ENCODE measurements at regions not wholly inside any gene's neighbourhood (a gene's known extent, or its start where the extent isn't known, plus 50 kb on each side); places are given as distances from the start of the nearest gene placed in this dataset.
"Not testable (repeated sequence)": the region's sequence is repeated elsewhere in the genome, so short reads cannot be mapped to it uniquely, and the experiment has no call there.

- H3K9me3 ChIP-seq, result no peaks in the 10 kb centered on the region
- no peaks in the 10 kb centered on the region for H3K36me3 ChIP-seq
- H3K27ac ChIP-seq, result no peak overlapping the region
- DNase-seq (ENCODE audit: low spot score), result no peak
- no peaks in the 10 kb centered on the region for H3K27me3 ChIP-seq (replicated peaks; ENCODE audit: insufficient read depth)
- no peak for TF ChIP-seq CTCF (IDR thresholded peaks at IDR 0.05)
- no peaks in the 10 kb centered on the region for H3K4me1 ChIP-seq (ENCODE audit: control insufficient read depth in 1 of 2, low read depth in 2 of 2)
- H3K4me3 ChIP-seq, result no peak overlapping the region
- ATAC-seq (ENCODE audit: insufficient number of reproducible peaks, low FRiP score, low read depth), result no peak
Measured at GRCh38 chr3:182325213-182325950, 467.9 kb upstream of the ATP11B start.

- no peaks in the 10 kb centered on the region for H3K9me3 ChIP-seq
- H3K4me1 ChIP-seq (ENCODE audit: control insufficient read depth in 1 of 2, low read depth in 2 of 2), result no peaks in the 10 kb centered on the region
- H3K27me3 ChIP-seq (replicated peaks; ENCODE audit: insufficient read depth), result no peaks in the 10 kb centered on the region
- TF ChIP-seq CTCF (IDR thresholded peaks at IDR 0.05), result no peak
- no peak for ATAC-seq (ENCODE audit: insufficient number of reproducible peaks, low FRiP score, low read depth)
- no peak for DNase-seq (ENCODE audit: low spot score)
- no peak overlapping the region for H3K27ac ChIP-seq
- H3K4me3 ChIP-seq, result no peak overlapping the region
- H3K36me3 ChIP-seq, result no peaks in the 10 kb centered on the region
Measured at GRCh38 chr3:182327196-182327681, 466.1 kb upstream of the ATP11B start.

DNA sequence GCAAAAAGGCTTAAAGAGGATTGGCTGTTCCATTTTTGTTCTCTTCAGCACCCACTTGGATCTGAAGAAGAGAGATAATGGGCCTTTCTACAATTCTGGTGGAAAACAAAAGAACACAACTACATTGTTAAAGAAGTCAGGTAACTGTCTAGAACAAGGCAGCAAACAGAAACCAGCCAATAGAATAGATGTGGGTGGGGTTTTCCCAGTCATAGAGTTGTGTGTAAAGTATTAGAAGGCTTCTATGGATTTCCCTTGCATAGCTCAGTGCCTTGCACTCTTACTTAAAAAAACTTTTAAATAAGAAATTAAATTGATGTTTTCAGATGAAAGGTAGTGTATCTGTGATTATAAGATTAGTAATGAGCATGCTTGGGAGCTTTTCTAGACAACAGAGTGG lies 462.7 kb upstream of the ATP11B start:
- ATAC-seq (ENCODE audit: insufficient number of reproducible peaks, low FRiP score, low read depth) (no peak), DNase-seq (ENCODE audit: low spot score) (no peak)
- Histone ChIP-seq H3K27me3 (replicated peaks; ENCODE audit: insufficient read depth) (no peaks in the 10 kb centered on the region), H3K27ac (no peak overlapping the region), H3K9me3 (no peaks in the 10 kb centered on the region), H3K4me1 (ENCODE audit: control insufficient read depth in 1 of 2, low read depth in 2 of 2) (no peaks in the 10 kb centered on the region), H3K4me3 (no peak overlapping the region), H3K36me3 (no peaks in the 10 kb centered on the region)
- TF ChIP-seq CTCF (IDR thresholded peaks at IDR 0.05), result no peak

DNA sequence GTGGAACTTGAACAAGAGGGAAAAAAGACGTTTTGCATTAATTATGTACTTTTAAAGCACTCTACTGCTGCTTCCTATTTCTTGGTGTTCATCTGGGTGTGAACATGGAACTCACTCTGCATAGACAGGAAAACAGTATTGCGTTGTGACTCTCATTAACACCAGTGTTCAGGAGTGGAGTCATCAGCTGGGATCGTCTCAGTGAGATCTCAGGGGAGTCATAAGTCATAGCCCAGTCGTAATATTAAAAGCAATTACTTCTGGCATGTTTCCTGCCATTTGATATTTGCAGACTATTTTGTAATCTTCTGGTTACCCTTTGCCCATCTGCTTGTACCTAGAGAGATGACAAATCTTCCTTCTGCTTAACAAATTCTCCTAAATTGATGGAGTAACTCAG lies 462.0 kb upstream of the ATP11B start:
- H3K36me3 ChIP-seq, result no peaks in the 10 kb centered on the region
- no peaks in the 10 kb centered on the region for H3K27me3 ChIP-seq (replicated peaks; ENCODE audit: insufficient read depth)
- TF ChIP-seq CTCF (IDR thresholded peaks at IDR 0.05), result no peak
- ATAC-seq (ENCODE audit: insufficient number of reproducible peaks, low FRiP score, low read depth) (no peak), DNase-seq (ENCODE audit: low spot score) (no peak)
- no peak overlapping the region for H3K4me3 ChIP-seq
- no peaks in the 10 kb centered on the region for H3K9me3 ChIP-seq
- H3K4me1 ChIP-seq (ENCODE audit: control insufficient read depth in 1 of 2, low read depth in 2 of 2), result no peaks in the 10 kb centered on the region
- H3K27ac ChIP-seq, result no peak overlapping the region

- H3K4me1 ChIP-seq (ENCODE audit: control insufficient read depth in 1 of 2, low read depth in 2 of 2), result no peaks in the 10 kb centered on the region
- DNase-seq (ENCODE audit: low spot score) (no peak), ATAC-seq (ENCODE audit: insufficient number of reproducible peaks, low FRiP score, low read depth) (no peak)
- H3K4me3 ChIP-seq, result no peak overlapping the region
- no peak overlapping the region for H3K27ac ChIP-seq
- no peaks in the 10 kb centered on the region for H3K27me3 ChIP-seq (replicated peaks; ENCODE audit: insufficient read depth)
- H3K9me3 ChIP-seq, result no peaks in the 10 kb centered on the region
- H3K36me3 ChIP-seq, result no peaks in the 10 kb centered on the region
- no peak for TF ChIP-seq CTCF (IDR thresholded peaks at IDR 0.05)
Measured at GRCh38 chr3:182342252-182342651, 451.1 kb upstream of the ATP11B start.

DNA sequence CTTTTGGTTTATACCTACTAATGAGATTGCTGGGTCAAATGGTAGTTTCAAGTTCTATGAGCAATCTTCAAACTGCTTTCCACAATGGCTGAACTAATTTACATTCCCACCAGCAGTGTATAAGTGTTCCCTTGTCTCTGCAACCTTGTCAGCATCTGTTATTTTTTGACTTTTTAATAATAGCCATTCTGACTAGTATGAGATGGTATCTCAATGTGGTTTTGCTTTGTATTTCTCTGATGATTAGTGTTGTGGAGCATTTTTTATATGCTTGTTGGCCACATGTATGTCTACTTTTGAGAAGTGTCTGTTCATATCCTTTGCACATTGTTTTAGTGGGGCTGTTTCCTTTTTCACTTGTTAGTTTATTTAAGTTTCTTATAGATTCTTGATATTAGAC lies 449.3 kb upstream of the ATP11B start:
- H3K9me3 ChIP-seq; ATAC-seq (ENCODE audit: insufficient number of reproducible peaks, low FRiP score, low read depth); DNase-seq (ENCODE audit: low spot score); H3K36me3 ChIP-seq; H3K27me3 ChIP-seq (replicated peaks; ENCODE audit: insufficient read depth); H3K27ac ChIP-seq; H3K4me1 ChIP-seq (ENCODE audit: control insufficient read depth in 1 of 2, low read depth in 2 of 2); H3K4me3 ChIP-seq: not testable (repeated sequence)
